Parathyroid adenoma (tissue), 2 donors: ENCODE measurements at regions not wholly inside any gene's neighbourhood (a gene's known extent, or its start where the extent isn't known, plus 50 kb on each side); places are given as distances from the start of the nearest gene placed in this dataset.
"Not testable (repeated sequence)": the region's sequence is repeated elsewhere in the genome, so short reads cannot be mapped to it uniquely, and the experiment has no call there.

Experiments
- H2AFZ ChIP-seq: fragments of 300-600 bp; sonication (generic); one replicate; pipeline ENCODE4 v1.7.0; 2017; ENCODE audit warnings: antibody characterized with exemption, mild to moderate bottlenecking
- H3K27ac ChIP-seq: fragments of 300-600 bp; sonication (generic); one replicate; pipeline ENCODE4 v1.7.0; 2017
- H3K27me3 ChIP-seq: fragments of 300-600 bp; sonication (generic); one replicate; pipeline ENCODE4 v1.7.0; 2017; ENCODE audit warnings: low read length; ENCODE audit not compliant: control insufficient read depth, insufficient read depth
- H3K36me3 ChIP-seq: fragments of 300-600 bp; sonication (generic); one replicate; pipeline ENCODE4 v1.7.0; 2017; ENCODE audit warnings: low read length; ENCODE audit not compliant: control insufficient read depth, insufficient read depth
- H3K4me1 ChIP-seq: fragments of 300-600 bp; sonication (generic); one replicate; pipeline ENCODE4 v1.7.0; 2017; ENCODE audit warnings: control low read depth
- H3K4me2 ChIP-seq: fragments of 300-600 bp; sonication (generic); one replicate; pipeline ENCODE4 v1.7.0; 2017; ENCODE audit warnings: low read length
- H3K4me3 ChIP-seq: fragments of 300-600 bp; sonication (generic); one replicate; pipeline ENCODE4 v1.7.0; 2017; ENCODE audit warnings: low read depth, low read length
- H3K79me2 ChIP-seq: fragments of 300-600 bp; sonication (generic); one replicate; pipeline ENCODE4 v1.7.0; 2017; ENCODE audit warnings: control low read depth
- H3K9ac ChIP-seq: fragments of 300-600 bp; sonication (generic); one replicate; pipeline ENCODE4 v1.7.0; 2017; ENCODE audit warnings: mild to moderate bottlenecking
- H3K9me3 ChIP-seq: fragments of 300-600 bp; sonication (generic); one replicate; pipeline ENCODE4 v1.7.0; 2017; ENCODE audit warnings: low read length; ENCODE audit not compliant: control insufficient read depth
- CTCF ChIP-seq: fragments of 300-600 bp; sonication (generic); IDR thresholded peaks from one replicate; pipeline ENCODE4 v1.7.0; 2017; ENCODE audit warnings: antibody characterized with exemption, mild to moderate bottlenecking
- donor health status: primary hyperparathyroidism.

GRCh38 chr12:46650688-46651087, 175.1 kb downstream of the SLC38A4 start:
- Histone ChIP-seq H3K9me3 (no peaks in the 10 kb centered on the region), H3K36me3 (no peaks in the 10 kb centered on the region), H3K4me3 (no peak overlapping the region), H3K27me3 (no peaks in the 10 kb centered on the region), H2AFZ (no peak overlapping the region), H3K4me2 (peak overlapping the region; percentile 55), H3K27ac (peak overlapping the region; percentile 65), H3K9ac (no peak overlapping the region), H3K79me2 (no peaks in the 10 kb centered on the region), H3K4me1 (peaks cover 21% of the 10 kb centered on the region)
- no peak for TF ChIP-seq CTCF

DNA sequence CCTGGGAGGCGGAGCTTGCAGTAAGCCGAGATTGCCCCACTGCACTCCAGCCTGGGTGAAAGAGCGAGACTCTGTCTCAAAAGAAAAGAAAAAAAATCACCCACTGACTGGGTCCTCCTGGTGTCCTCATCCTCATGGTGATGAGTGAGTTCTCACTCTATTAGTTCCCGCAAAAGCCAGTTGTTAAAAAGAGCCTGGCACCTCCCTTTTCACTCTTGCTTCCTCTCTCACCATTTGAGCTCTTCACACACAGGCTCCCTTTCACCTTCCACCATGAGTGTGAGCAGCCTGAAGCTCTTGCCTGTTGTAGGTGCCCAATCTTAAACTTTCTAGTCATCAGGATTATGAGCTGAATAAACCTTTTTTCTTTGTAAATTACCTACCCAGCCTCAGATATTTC, 176.4 kb downstream of the SLC38A4 start:
- Histone ChIP-seq H3K9me3 (no peaks in the 10 kb centered on the region), H3K27ac (no peak overlapping the region), H2AFZ (no peak overlapping the region), H3K79me2 (no peaks in the 10 kb centered on the region), H3K9ac (no peak overlapping the region), H3K4me2 (no peak overlapping the region), H3K27me3 (no peaks in the 10 kb centered on the region), H3K4me3 (no peak overlapping the region), H3K4me1 (peaks cover 24% of the 10 kb centered on the region), H3K36me3 (no peaks in the 10 kb centered on the region)
- no peak for TF ChIP-seq CTCF

GRCh38 chr12:46647034-46647433, 178.8 kb downstream of the SLC38A4 start:
- no peaks in the 10 kb centered on the region for H3K9me3 ChIP-seq
- no peak overlapping the region for H3K27ac ChIP-seq
- no peak overlapping the region for H3K9ac ChIP-seq
- H3K36me3 ChIP-seq = no peaks in the 10 kb centered on the region
- H3K4me1 ChIP-seq = peaks cover 19% of the 10 kb centered on the region
- TF ChIP-seq CTCF = no peak
- H3K4me3 ChIP-seq = no peak overlapping the region
- no peaks in the 10 kb centered on the region for H3K27me3 ChIP-seq
- H2AFZ ChIP-seq = no peak overlapping the region
- H3K4me2 ChIP-seq = no peak overlapping the region
- H3K79me2 ChIP-seq = no peaks in the 10 kb centered on the region

GRCh38 chr12:46641649-46642048, 184.1 kb downstream of the SLC38A4 start:
- not testable (repeated sequence) for H2AFZ ChIP-seq, H3K27me3 ChIP-seq, H3K36me3 ChIP-seq, H3K27ac ChIP-seq, H3K9me3 ChIP-seq, H3K4me2 ChIP-seq, H3K4me1 ChIP-seq, H3K4me3 ChIP-seq, H3K9ac ChIP-seq, H3K79me2 ChIP-seq

DNA sequence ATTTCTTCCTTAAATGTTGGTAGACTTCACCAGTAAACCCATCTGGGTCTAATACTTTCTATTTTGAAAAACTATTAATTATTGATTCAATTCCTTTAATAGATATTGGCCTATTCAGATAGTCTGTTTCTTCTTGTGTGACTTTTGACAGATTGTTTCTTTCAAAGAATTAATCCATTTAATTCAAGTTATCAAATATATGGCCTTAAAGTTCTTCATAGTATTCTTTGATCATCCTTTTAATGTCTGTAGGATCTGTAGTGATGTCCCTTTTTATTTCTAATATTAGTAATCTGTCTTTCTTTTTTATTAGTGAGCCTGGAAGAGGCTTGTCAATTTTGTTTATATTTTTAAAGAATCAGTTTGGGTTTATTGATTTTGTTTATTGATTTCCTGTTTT, 190.0 kb downstream of the SLC38A4 start:
- no peaks in the 10 kb centered on the region for H3K36me3 ChIP-seq
- no peak for TF ChIP-seq CTCF
- no peaks in the 10 kb centered on the region for H3K27me3 ChIP-seq
- H3K79me2 ChIP-seq = no peaks in the 10 kb centered on the region
- H3K4me1 ChIP-seq = no peaks in the 10 kb centered on the region
- H3K4me3 ChIP-seq = no peak overlapping the region
- no peak overlapping the region for H3K9ac ChIP-seq
- no peaks in the 10 kb centered on the region for H3K9me3 ChIP-seq
- no peak overlapping the region for H3K27ac ChIP-seq
- H3K4me2 ChIP-seq = no peak overlapping the region
- no peak overlapping the region for H2AFZ ChIP-seq
